IMR-90 (cell line): ENCODE measurements at regions not wholly inside any gene's neighbourhood (a gene's known extent, or its start where the extent isn't known, plus 50 kb on each side); places are given as distances from the start of the nearest gene placed in this dataset.

ENCODE experiments used
- ATAC-seq: fragments of 200-7000 bp; cut with Tn5 transposase; 2 replicates; pipeline ENCODE4 v1.9.1; 2020; ENCODE audit warnings: low read depth, mild to moderate bottlenecking, moderate library complexity
- BruUV-seq: library from RNA; stranded (reverse); fragments of 400-500 nt; replicated peaks from 2 replicates; lab custom pipeline; 2021; lab: Mats Ljungman, UMichigan
- CTCF ChIA-PET: fragments of 300-600 bp; formaldehyde crosslinking; extraction: SDS; loops from one replicate; lab custom pipeline; 2021; ENCODE audit warnings: antibody characterized with exemption; lab: Yijun Ruan, JAX
- POLR2A ChIA-PET: fragments of 300-600 bp; sonication (Branson Sonifier 250); formaldehyde crosslinking; loops from one replicate; lab custom pipeline; 2022; ENCODE audit warnings: antibody characterized with exemption; ENCODE audit not compliant: unreplicated experiment; lab: Charles Lee
- DNase-seq: peaks from one replicate; pipeline ENCODE4 v3.0.0; 2013
- H2AFZ ChIP-seq: replicated peaks from 2 replicates; pipeline ENCODE3; 2013; ENCODE audit warnings: low read length, mild to moderate bottlenecking; ENCODE audit not compliant: poor library complexity
- H2AK5ac ChIP-seq: 2 replicates; pipeline ENCODE4 v1.6.1; 2013; ENCODE audit warnings: low read depth, low read length, inconsistent platforms
- H2AK9ac ChIP-seq: replicated peaks from 2 replicates; pipeline ENCODE3; 2013; ENCODE audit warnings: mild to moderate bottlenecking, low read depth, low read length, moderate library complexity; ENCODE audit not compliant: poor library complexity
- H2BK120ac ChIP-seq: 2 replicates; pipeline ENCODE4 v1.6.1; 2013; ENCODE audit warnings: low read depth, low read length, inconsistent platforms
- H2BK15ac ChIP-seq: 3 replicates; pipeline ENCODE4 v1.6.1; 2013; ENCODE audit warnings: low read depth, low read length, inconsistent platforms
- H2BK20ac ChIP-seq: 2 replicates; pipeline ENCODE4 v1.6.1; 2013; ENCODE audit warnings: low read depth, mild to moderate bottlenecking, inconsistent platforms, low read length, moderate library complexity
- H2BK5ac ChIP-seq: 2 replicates; pipeline ENCODE4 v1.6.1; 2013; ENCODE audit warnings: mild to moderate bottlenecking, low read depth, low read length, inconsistent platforms; ENCODE audit not compliant: poor library complexity, severe bottlenecking
- H3K14ac ChIP-seq: replicated peaks from 2 replicates; pipeline ENCODE4 v1.6.1; 2013; ENCODE audit warnings: low read depth, low read length, inconsistent platforms
- H3K18ac ChIP-seq: 2 replicates; pipeline ENCODE4 v1.6.1; 2013; ENCODE audit warnings: low read depth, low read length, control low read depth
- H3K23ac ChIP-seq: 2 replicates; pipeline ENCODE4 v1.6.1; 2013; ENCODE audit warnings: low read depth, low read length, inconsistent platforms
- H3K27ac ChIP-seq: 2 replicates; pipeline ENCODE4 v1.5.1; 2013; ENCODE audit warnings: mild to moderate bottlenecking, control low read depth, low read length; ENCODE audit not compliant: insufficient read depth
- H3K27me3 ChIP-seq: 2 replicates; pipeline ENCODE4 v1.6.1; 2013; ENCODE audit warnings: low read length; ENCODE audit not compliant: control insufficient read depth, insufficient read depth
- H3K36me3 ChIP-seq: 2 replicates; pipeline ENCODE4 v1.6.1; 2013; ENCODE audit warnings: low read length, mixed read lengths; ENCODE audit not compliant: control insufficient read depth, insufficient read depth
- H3K4ac ChIP-seq: 2 replicates; pipeline ENCODE4 v1.6.1; 2013; ENCODE audit warnings: low read depth, low read length, inconsistent platforms
- H3K4me1 ChIP-seq: 2 replicates; pipeline ENCODE4 v1.6.1; 2013; ENCODE audit warnings: low read length, mixed read lengths; ENCODE audit not compliant: control insufficient read depth, insufficient read depth
- H3K4me2 ChIP-seq: 2 replicates; pipeline ENCODE4 v1.6.1; 2013; ENCODE audit warnings: low read depth, mild to moderate bottlenecking, control low read depth, low read length, moderate library complexity
- H3K4me3 ChIP-seq: 2 replicates; pipeline ENCODE4 v1.5.1; 2013; ENCODE audit warnings: low read depth, mild to moderate bottlenecking, control low read depth, low read length, moderate library complexity; ENCODE audit not compliant: insufficient read depth
- H3K56ac ChIP-seq: 2 replicates; pipeline ENCODE4 v1.6.1; 2013; ENCODE audit warnings: low read length, inconsistent platforms; ENCODE audit not compliant: insufficient read depth; ENCODE audit errors: extremely low read depth
- H3K79me1 ChIP-seq, 2 experiments: 2 replicates each; pipeline ENCODE4 v1.6.1; 2013; ENCODE audit warnings: low read length in 2 of 2, inconsistent platforms in 1 of 2, low read depth in 1 of 2
- H3K9ac ChIP-seq: 2 replicates; pipeline ENCODE4 v1.6.1; 2013; ENCODE audit warnings: low read depth, low read length, control low read depth
- H3K9me1 ChIP-seq: 2 replicates; pipeline ENCODE4 v1.6.1; 2013; ENCODE audit warnings: low read length, inconsistent platforms; ENCODE audit not compliant: insufficient read depth
- H3K9me3 ChIP-seq: 2 replicates; pipeline ENCODE4 v1.6.1; 2013; ENCODE audit warnings: low read length; ENCODE audit not compliant: control insufficient read depth, insufficient read depth
- H4K20me1 ChIP-seq: 2 replicates; pipeline ENCODE4 v1.6.1; 2013; ENCODE audit warnings: low read length, inconsistent platforms; ENCODE audit not compliant: insufficient read depth
- H4K5ac ChIP-seq: 2 replicates; pipeline ENCODE4 v1.6.1; 2013; ENCODE audit warnings: mild to moderate bottlenecking, low read depth, low read length, control low read depth
- H4K8ac ChIP-seq, 2 experiments: 2 replicates each; pipeline ENCODE4 v1.6.1; 2013; ENCODE audit warnings: low read depth in 2 of 2, low read length in 2 of 2, control low read depth in 1 of 2, inconsistent platforms in 1 of 2
- H4K91ac ChIP-seq: 2 replicates; pipeline ENCODE4 v1.6.1; 2013; ENCODE audit warnings: low read depth, low read length, inconsistent platforms; ENCODE audit not compliant: insufficient read depth
- BHLHE40 ChIP-seq: fragments of 150-350 bp; IDR thresholded peaks from 2 replicates; pipeline ENCODE4 v1.6.1; 2016; ENCODE audit warnings: mild to moderate bottlenecking, low read depth, low read length
- CHD1 ChIP-seq: IDR thresholded peaks from 2 replicates; pipeline ENCODE4 v1.6.1; 2012; ENCODE audit warnings: low read depth, low read length, improper control_type of control experiment
- FOS ChIP-seq: fragments of 150-350 bp; IDR thresholded peaks from 2 replicates; pipeline ENCODE4 v1.6.1; 2016; ENCODE audit warnings: low read depth, low read length
- MAFK ChIP-seq: IDR thresholded peaks from 2 replicates; pipeline ENCODE4 v1.6.1; 2012; ENCODE audit warnings: low read depth, low read length, improper control_type of control experiment
- RFX5 ChIP-seq: IDR thresholded peaks from 2 replicates; pipeline ENCODE4 v1.8.0; 2012; ENCODE audit warnings: low read depth, mild to moderate bottlenecking, low read length, moderate library complexity
- WGBS, 2 experiments: methylation state at CpG; one replicate each; pipeline versions ENCODE4 v1.1.5 to v1.1.7; 2013; ENCODE audit warnings: missing lambda C conversion rate in 2 of 2; ENCODE audit not compliant: insufficient read length in 1 of 2; ENCODE audit errors: extremely low coverage in 2 of 2; 5-methylcytosine and 5-hydroxymethylcytosine counted together
- dilution Hi-C: fragments of 300-500 bp; cut with HindIII; formaldehyde crosslinking; loops from one replicate; pipeline ENCODE4 v1.14.3; 2018; ENCODE audit warnings: low sequenced_read_pairs; ENCODE audit not compliant: unreplicated experiment
- in situ Hi-C: fragments of 300-500 bp; cut with MboI; formaldehyde crosslinking; loops from 3 replicates; pipeline ENCODE4 v1.14.3; 2019; ENCODE audit warnings: low sequenced_read_pairs, inconsistent platforms, mixed read lengths
- intact Hi-C: fragments of 100-400 bp; cut with micrococcal nuclease; formaldehyde crosslinking; loops from 2 replicates; pipeline ENCODE4 v1.10.0; 2022
- TF ChIP-seq, protein P1 (sequence below): fragments of 150-350 bp; IDR thresholded peaks from 2 replicates; pipeline ENCODE4 v1.6.1; 2016; ENCODE audit warnings: low read depth, mild to moderate bottlenecking, low read length, moderate library complexity, borderline replicate concordance
- TF ChIP-seq, protein P2 (sequence below): conservative IDR thresholded peaks from 2 replicates; pipeline ENCODE4 v1.5.1; 2012; ENCODE audit warnings: mild to moderate bottlenecking, low read depth, low read length, improper control_type of control experiment
- TF ChIP-seq, protein P3 (sequence below): fragments of 150-350 bp; IDR thresholded peaks from 2 replicates; pipeline ENCODE4 v1.6.1; 2017; ENCODE audit warnings: mild to moderate bottlenecking, antibody characterized with exemption, low read length, low read depth

DNA sequence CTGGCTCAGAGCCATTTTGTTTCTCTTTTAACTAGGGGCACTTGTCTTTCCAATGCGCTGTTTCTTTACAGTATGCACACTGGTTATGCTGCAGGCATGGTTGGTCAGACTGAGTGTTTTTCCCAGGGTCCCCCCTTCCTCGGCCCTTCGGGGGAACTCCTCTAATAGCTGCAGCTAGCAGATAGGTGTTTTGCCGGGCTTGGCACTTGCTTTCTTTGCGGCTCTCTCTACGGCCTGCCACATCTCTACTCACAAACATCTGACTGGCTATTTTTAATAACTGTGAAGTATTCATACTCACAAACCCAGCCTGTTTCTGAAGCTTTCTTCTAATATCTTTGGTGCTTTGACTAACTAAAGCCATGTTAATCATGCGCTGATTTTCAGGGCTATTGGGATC, 89.4 kb downstream of the SLC25A15 start:
- ChIA-PET POLR2A (no interaction called here), CTCF (no interaction called here)
- Histone ChIP-seq H3K9ac (no peak overlapping the region), H3K4ac (no peak overlapping the region), H3K36me3 (peaks cover 5% of the 10 kb centered on the region), H4K5ac (no peak overlapping the region), H3K23ac (no peak overlapping the region), H3K9me1 (no peaks in the 10 kb centered on the region), H4K91ac (no peak overlapping the region), H2BK20ac (no peak overlapping the region), H3K4me1 (no peaks in the 10 kb centered on the region), H3K56ac (no peak overlapping the region), H3K4me3 (no peak overlapping the region), H4K20me1 (no peaks in the 10 kb centered on the region), H3K4me2 (no peak overlapping the region), H4K8ac (no peak overlapping the region), H3K14ac (no peak overlapping the region), H2BK15ac (no peak overlapping the region), H3K9me3 (peaks cover 22% of the 10 kb centered on the region), H2BK5ac (no peak overlapping the region), H3K18ac (no peak overlapping the region), H3K27me3 (no peaks in the 10 kb centered on the region), H2AK9ac (no peak overlapping the region), H2AK5ac (no peak overlapping the region), H3K27ac (no peak overlapping the region), H2BK120ac (no peak overlapping the region), H3K79me1 (no peaks in the 10 kb centered on the region), H2AFZ (no peak overlapping the region)
- BruUV-seq = no TSS peak
- 100% methylated on average over 5 of the region's 7 CpGs; no CpG with 5 or more reads in 1 of the 2 experiments for WGBS, 2 experiments
- intact Hi-C loops = no loop called here
- no peak for DNase-seq
- no peak for ATAC-seq
- dilution Hi-C loops = no loop called here
- in situ Hi-C loops = no loop called here
- no peak for TF ChIP-seq MAFK
- no peak for TF ChIP-seq FOS
- TF ChIP-seq, protein P1, sequence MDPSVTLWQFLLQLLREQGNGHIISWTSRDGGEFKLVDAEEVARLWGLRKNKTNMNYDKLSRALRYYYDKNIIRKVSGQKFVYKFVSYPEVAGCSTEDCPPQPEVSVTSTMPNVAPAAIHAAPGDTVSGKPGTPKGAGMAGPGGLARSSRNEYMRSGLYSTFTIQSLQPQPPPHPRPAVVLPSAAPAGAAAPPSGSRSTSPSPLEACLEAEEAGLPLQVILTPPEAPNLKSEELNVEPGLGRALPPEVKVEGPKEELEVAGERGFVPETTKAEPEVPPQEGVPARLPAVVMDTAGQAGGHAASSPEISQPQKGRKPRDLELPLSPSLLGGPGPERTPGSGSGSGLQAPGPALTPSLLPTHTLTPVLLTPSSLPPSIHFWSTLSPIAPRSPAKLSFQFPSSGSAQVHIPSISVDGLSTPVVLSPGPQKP = no peak
- no peak for TF ChIP-seq RFX5
- TF ChIP-seq, protein P2, sequence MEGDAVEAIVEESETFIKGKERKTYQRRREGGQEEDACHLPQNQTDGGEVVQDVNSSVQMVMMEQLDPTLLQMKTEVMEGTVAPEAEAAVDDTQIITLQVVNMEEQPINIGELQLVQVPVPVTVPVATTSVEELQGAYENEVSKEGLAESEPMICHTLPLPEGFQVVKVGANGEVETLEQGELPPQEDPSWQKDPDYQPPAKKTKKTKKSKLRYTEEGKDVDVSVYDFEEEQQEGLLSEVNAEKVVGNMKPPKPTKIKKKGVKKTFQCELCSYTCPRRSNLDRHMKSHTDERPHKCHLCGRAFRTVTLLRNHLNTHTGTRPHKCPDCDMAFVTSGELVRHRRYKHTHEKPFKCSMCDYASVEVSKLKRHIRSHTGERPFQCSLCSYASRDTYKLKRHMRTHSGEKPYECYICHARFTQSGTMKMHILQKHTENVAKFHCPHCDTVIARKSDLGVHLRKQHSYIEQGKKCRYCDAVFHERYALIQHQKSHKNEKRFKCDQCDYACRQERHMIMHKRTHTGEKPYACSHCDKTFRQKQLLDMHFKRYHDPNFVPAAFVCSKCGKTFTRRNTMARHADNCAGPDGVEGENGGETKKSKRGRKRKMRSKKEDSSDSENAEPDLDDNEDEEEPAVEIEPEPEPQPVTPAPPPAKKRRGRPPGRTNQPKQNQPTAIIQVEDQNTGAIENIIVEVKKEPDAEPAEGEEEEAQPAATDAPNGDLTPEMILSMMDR = no peak
- TF ChIP-seq BHLHE40 = no peak
- TF ChIP-seq, protein P3, sequence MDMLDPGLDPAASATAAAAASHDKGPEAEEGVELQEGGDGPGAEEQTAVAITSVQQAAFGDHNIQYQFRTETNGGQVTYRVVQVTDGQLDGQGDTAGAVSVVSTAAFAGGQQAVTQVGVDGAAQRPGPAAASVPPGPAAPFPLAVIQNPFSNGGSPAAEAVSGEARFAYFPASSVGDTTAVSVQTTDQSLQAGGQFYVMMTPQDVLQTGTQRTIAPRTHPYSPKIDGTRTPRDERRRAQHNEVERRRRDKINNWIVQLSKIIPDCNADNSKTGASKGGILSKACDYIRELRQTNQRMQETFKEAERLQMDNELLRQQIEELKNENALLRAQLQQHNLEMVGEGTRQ = no peak
- no peak for TF ChIP-seq CHD1
